ENCODE measurements at regions not wholly inside any gene's neighbourhood (a gene's known extent, or its start where the extent isn't known, plus 50 kb on each side); places are given as distances from the start of the nearest gene placed in this dataset.

GRCh38 chr12:105423237-105423636 lies 92.7 kb downstream of the C12orf75 start:
- TF ChIP-seq MAX (IDR thresholded peaks at IDR 0.05): no peak
- TF ChIP-seq EP300 (IDR thresholded peaks at IDR 0.05; ENCODE audit: borderline replicate concordance): no peak
- no peak for TF ChIP-seq TEAD4 (IDR thresholded peaks at IDR 0.05)
- no peak for TF ChIP-seq REST (IDR thresholded peaks at IDR 0.05; ENCODE audit: low read depth)
- TF ChIP-seq USF1 (IDR thresholded peaks at IDR 0.05): no peak
- no peak for TF ChIP-seq YY1 (IDR thresholded peaks at IDR 0.05; ENCODE audit: low read depth)
- TF ChIP-seq CEBPB (IDR thresholded peaks at IDR 0.05): no peak
- TF ChIP-seq TCF12 (IDR thresholded peaks at IDR 0.05; ENCODE audit: low read depth): no peak
- no peak for TF ChIP-seq ZBTB7A (IDR thresholded peaks at IDR 0.05; ENCODE audit: low read depth)
- no peak for TF ChIP-seq RAD21 (IDR thresholded peaks at IDR 0.05; ENCODE audit: low read depth)
- no peak for TF ChIP-seq EGR1 (IDR thresholded peaks at IDR 0.05)

- TF ChIP-seq REST (IDR thresholded peaks at IDR 0.05; ENCODE audit: low read depth): no peak
- TF ChIP-seq YY1 (IDR thresholded peaks at IDR 0.05; ENCODE audit: low read depth): no peak
- TF ChIP-seq TEAD4 (IDR thresholded peaks at IDR 0.05): no peak
- TF ChIP-seq TCF12 (IDR thresholded peaks at IDR 0.05; ENCODE audit: low read depth): no peak
- no peak for TF ChIP-seq ZBTB7A (IDR thresholded peaks at IDR 0.05; ENCODE audit: low read depth)
- TF ChIP-seq CREB1 (IDR thresholded peaks at IDR 0.05; ENCODE audit: low read depth): no peak
- TF ChIP-seq USF1 (IDR thresholded peaks at IDR 0.05): peak; percentile 49
Observed at GRCh38 chr12:105423921-105424320, 93.4 kb downstream of the C12orf75 start.

- TF ChIP-seq FOXM1 (IDR thresholded peaks at IDR 0.05; ENCODE audit: borderline replicate concordance, low read depth) (no peak), RAD21 (IDR thresholded peaks at IDR 0.05; ENCODE audit: low read depth) (no peak), USF1 (IDR thresholded peaks at IDR 0.05) (no peak), TEAD4 (IDR thresholded peaks at IDR 0.05) (no peak), TCF12 (IDR thresholded peaks at IDR 0.05; ENCODE audit: low read depth) (no peak), CEBPB (IDR thresholded peaks at IDR 0.05) (no peak), CREB1 (IDR thresholded peaks at IDR 0.05; ENCODE audit: low read depth) (no peak), MAX (IDR thresholded peaks at IDR 0.05) (no peak), YY1 (IDR thresholded peaks at IDR 0.05; ENCODE audit: low read depth) (no peak), TAF1 (IDR thresholded peaks at IDR 0.05; ENCODE audit: low read depth) (no peak), REST (IDR thresholded peaks at IDR 0.05; ENCODE audit: low read depth) (no peak), ZBTB7A (IDR thresholded peaks at IDR 0.05; ENCODE audit: low read depth) (no peak), EGR1 (IDR thresholded peaks at IDR 0.05) (no peak), NFIC (IDR thresholded peaks at IDR 0.05) (no peak), EP300 (IDR thresholded peaks at IDR 0.05; ENCODE audit: borderline replicate concordance) (no peak)
Observed at GRCh38 chr12:105425254-105426174, 95.0 kb downstream of the C12orf75 start.

- TF ChIP-seq YY1 (IDR thresholded peaks at IDR 0.05; ENCODE audit: low read depth) (no peak), TEAD4 (IDR thresholded peaks at IDR 0.05) (no peak)
Observed at GRCh38 chr12:105426766-105427165, 96.3 kb downstream of the C12orf75 start.
